Left renal cortex interstitium (tissue), 4 donors: ENCODE measurements at regions not wholly inside any gene's neighbourhood (a gene's known extent, or its start where the extent isn't known, plus 50 kb on each side); places are given as distances from the start of the nearest gene placed in this dataset.

ENCODE experiments used
- DNase-seq, 4 donors: peaks; one replicate each; pipeline ENCODE4 v3.0.0-alpha.2; 2013; ENCODE audit warnings: low read depth in 4 of 4, low spot score in 2 of 4, missing footprints in 1 of 4

DNA sequence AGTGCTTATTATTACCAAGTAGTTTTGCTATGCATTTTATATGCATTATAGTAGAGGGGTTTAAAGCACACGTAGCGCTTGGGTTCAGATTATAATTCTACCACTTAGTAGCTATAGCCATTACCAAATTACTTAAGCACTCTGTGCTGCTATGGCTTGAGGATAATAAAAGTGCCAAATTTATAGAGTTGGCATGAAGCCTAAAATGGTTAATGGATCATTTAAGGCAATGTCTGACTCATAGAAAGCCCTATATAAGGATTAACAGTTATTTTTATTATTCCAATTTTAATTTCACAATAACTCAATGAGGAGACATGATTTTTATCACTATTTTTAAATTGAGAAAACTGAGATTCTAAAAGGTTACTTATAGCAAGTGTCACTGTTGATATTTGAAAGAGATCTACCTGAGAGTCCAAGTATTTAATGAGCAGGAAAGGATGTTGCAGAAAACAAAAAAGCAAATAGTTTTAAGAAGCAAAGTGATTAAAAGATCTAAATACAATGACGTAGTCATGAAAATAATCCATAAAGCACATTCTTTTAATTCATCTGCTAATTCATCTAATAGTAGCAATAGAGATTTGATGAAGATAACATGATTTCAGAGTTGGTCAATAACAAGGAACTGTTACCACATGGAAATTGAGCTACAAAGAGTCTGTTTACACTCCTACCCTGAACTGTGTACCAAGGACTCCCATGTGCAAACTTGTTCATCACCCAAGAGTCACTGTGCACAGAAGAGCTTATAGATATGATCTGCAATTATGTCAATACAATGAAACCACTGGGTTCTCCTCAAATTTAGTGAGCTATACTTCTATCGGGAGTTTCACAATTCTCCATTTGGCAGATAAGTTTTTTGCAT, 78.8 kb upstream of the DTNA start:
- DNase-seq, result no peak

- no peak for DNase-seq
These were observed 77.8 kb upstream of the DTNA start for GRCh38 chr18:34632321-34632720.

DNA sequence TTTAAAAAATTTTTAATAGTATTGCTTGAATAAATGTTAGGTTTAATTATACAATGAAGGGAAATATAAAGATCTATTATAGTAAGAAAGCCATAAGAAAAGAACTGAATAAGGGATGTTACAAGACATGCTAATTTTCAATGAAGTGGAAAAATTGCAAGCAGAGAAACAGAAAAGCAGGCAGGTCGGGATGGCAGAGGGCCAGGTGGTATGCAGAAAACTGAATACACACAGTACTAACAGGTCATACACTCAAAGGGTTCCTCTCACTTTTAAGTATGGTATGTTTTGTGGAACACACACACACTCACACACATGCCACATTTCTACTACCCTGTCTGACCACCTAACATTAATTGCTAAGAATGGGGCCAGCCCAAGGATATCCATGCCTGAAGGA, 76.7 kb upstream of the DTNA start:
- DNase-seq, result no peak

GRCh38 chr18:34637094-34637801, 72.8 kb upstream of the DTNA start:
- no peak for DNase-seq

DNA sequence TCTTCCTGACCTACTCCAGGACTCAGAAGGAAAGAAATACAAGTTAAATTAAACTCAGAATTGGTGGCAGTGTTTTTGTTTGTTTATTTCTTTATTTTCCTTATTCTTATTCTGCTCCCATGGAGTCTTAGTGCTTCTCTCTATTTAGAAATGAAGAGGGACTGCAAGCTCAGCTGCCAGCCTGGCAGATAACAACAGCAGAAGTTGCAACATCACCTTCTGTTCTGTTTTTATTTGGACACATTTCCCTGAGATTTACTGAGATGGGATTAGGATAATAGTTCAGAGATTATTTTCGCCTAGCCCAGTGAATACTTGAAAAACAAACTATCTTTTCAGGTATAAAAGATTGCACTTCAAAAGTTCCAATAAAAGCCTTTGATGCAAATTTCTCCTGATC, 70.4 kb upstream of the DTNA start:
- no peak for DNase-seq

GRCh38 chr18:34640276-34640675, 69.8 kb upstream of the DTNA start:
- DNase-seq, result no peak

DNA sequence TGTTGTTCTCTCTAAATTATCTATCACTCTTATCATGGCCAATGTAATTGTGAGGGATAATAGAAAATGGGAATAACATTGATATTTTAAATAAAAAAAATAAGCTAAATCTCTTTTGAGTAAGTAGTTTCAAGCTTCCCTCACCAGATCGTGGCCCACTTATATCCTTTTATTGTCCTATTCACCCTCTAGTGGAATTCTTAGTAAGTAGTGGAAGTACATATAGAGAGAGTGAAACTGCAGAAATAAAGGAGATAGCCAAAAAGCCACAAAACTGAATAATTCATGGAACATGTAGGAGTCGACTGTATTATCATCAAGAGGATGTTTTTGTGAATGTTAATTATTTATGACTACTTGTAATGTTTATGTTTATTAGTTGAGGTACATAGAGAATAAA, 66.1 kb upstream of the DTNA start:
- no peak for DNase-seq

GRCh38 chr18:34647251-34647650, 62.8 kb upstream of the DTNA start:
- DNase-seq, result no peak

GRCh38 chr18:34648269-34648985, 61.7 kb upstream of the DTNA start:
- DNase-seq, result no peak

DNA sequence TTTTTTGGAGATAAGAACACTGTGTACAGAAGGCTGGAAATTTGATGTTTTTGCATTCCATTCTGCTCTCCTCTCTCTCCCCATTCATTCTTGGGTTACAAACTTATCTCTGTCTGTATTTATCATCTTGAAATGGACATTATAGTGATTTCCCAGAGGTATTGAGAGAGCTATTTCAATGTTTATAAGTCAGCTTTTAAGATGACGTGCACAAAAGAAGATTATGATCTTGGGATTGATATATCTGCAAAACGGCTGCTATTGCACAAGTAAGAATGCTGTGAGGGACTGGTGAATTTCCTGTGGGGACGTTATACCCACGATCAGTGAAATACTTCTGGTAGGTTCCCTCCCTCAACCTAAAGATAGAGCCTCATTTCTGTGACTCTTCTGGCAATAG, 61.0 kb upstream of the DTNA start:
- no peak for DNase-seq

GRCh38 chr18:34650121-34650545, 60.0 kb upstream of the DTNA start:
- peak in 1 of 4 donors; percentile 24 for DNase-seq

GRCh38 chr18:34651586-34652369, 58.3 kb upstream of the DTNA start:
- no peak for DNase-seq

- no peak for DNase-seq
These were observed 55.0 kb upstream of the DTNA start for GRCh38 chr18:34655131-34655530.

DNA sequence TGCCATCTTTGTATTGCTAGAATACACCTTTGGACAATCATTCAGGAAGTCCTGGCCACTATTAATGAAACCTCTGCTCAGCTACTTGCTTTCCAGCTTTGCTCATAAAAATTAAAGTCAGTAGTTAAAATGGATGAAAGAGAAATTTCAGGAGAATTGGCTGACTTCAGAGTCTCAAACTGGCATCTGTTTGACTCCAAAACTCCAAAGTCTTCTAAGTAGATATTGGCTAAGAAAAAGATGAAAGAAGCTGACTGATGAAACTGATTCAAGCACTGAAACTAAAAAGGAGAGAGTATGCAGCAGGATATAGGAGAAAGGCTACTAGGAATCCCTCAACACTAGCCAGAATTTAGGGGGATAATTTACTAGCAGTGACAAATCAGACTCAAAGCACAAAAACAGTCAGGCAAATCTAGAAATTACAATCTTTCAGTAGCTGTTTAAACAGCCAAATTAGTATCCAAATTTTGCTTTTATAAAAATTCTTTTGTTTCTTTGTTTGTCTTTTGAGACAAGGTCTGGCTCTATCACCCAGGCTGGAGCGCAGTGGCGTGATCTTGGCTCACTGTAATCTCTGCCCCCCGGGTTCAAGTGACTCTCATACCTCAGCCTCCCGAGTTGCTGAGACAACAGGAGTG, 52.1 kb upstream of the DTNA start:
- no peak for DNase-seq

DNA sequence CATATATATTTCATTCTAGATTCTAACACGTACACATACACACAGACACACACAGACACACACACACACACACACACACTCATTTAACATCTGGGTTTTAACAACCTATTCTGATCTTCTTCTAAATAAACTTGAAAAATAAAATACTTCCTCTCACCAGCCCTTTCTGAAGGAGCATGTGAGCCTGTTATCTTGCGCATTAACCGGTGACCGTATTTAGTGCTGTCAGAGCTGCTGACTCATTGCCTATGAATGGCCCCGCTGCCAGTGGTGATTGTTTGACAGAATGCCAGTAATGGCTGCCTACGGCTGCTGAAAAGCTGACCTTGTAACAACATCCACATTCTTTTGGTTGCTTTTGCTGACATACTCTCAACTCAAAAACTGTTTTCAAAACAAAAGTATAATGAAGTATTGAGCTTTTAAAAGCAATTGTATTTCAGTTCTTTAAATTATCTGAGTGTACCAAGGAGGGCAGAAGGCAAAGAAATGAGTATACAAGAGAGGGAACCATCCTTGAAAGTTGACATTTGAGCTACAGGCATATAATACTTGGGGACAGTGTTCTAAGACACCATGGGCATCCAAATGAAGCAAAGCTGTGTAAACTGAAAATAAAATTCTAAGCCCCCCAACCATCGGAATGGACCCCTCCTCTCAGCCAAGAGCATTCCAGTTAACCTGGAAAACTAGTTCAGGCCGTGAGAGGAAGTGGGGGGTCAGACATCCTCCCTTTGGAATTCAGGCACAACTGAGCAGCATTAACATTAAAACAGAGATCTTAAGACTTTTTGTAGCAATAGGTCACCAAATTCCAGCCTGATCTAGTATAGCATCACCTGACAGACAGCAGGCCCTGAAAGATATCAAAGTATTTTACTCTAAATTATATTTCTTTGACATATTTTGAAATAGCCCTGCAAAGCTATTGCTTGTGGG, 50.2 kb upstream of the DTNA start:
- peak in 2 of 4 donors; percentile 16 to 38 for DNase-seq
